PC-3 (cell line): ENCODE measurements at regions not wholly inside any gene's neighbourhood (a gene's known extent, or its start where the extent isn't known, plus 50 kb on each side); places are given as distances from the start of the nearest gene placed in this dataset.

Experiments used
- ATAC-seq: fragments of 200-7000 bp; cut with Tn5 transposase; 2 replicates; pipeline ENCODE4 v1.9.1; 2020; ENCODE audit warnings: mild to moderate bottlenecking, moderate library complexity
- BruUV-seq: library from RNA; stranded (reverse); fragments of 400-500 nt; replicated peaks from 2 replicates; lab custom pipeline; 2021; lab: Mats Ljungman, UMichigan
- CTCF ChIA-PET: fragments of 300-600 bp; sonication (Branson Sonifier 250); formaldehyde crosslinking; loops from one replicate; lab custom pipeline; 2022; ENCODE audit warnings: antibody characterized with exemption; lab: Charles Lee
- POLR2A ChIA-PET: fragments of 300-600 bp; sonication (Branson Sonifier 250); formaldehyde crosslinking; loops from one replicate; lab custom pipeline; 2022; ENCODE audit warnings: antibody characterized with exemption; ENCODE audit not compliant: unreplicated experiment; lab: Charles Lee
- DNase-seq: peaks from one replicate; pipeline ENCODE4 v3.0.0-alpha.2; 2015
- H2AFZ ChIP-seq: fragments of 300-600 bp; sonication (generic); 2 replicates; pipeline ENCODE4 v1.6.0; 2016; ENCODE audit warnings: antibody characterized with exemption, low read length
- H3F3A ChIP-seq: fragments of 300-600 bp; sonication (generic); one replicate; pipeline ENCODE4 v1.6.0; 2017; ENCODE audit warnings: antibody characterized with exemption, low read length, control low read depth, mild to moderate bottlenecking; ENCODE audit not compliant: unreplicated experiment
- H3K27ac ChIP-seq: fragments of 300-600 bp; sonication (generic); 2 replicates; pipeline ENCODE4 v1.5.1; 2016; ENCODE audit warnings: mild to moderate bottlenecking, low read length
- H3K27me3 ChIP-seq: fragments of 300-600 bp; sonication (generic); 2 replicates; pipeline ENCODE4 v1.6.1; 2016; ENCODE audit warnings: low read length, mixed read lengths
- H3K36me3 ChIP-seq: fragments of 300-600 bp; sonication (generic); 2 replicates; pipeline ENCODE4 v1.6.1; 2016; ENCODE audit warnings: low read depth, mixed run types, low read length, mixed read lengths
- H3K4me1 ChIP-seq: fragments of 300-600 bp; sonication (generic); 2 replicates; pipeline ENCODE4 v1.5.1; 2016; ENCODE audit warnings: low read length; ENCODE audit not compliant: insufficient read depth
- H3K4me2 ChIP-seq: fragments of 300-600 bp; sonication (generic); 2 replicates; pipeline ENCODE4 v1.6.0; 2016; ENCODE audit warnings: low read length
- H3K4me3 ChIP-seq: fragments of 300-600 bp; sonication (generic); 2 replicates; pipeline ENCODE4 v1.5.1; 2016; ENCODE audit warnings: mild to moderate bottlenecking, low read length, mixed read lengths
- H3K79me2 ChIP-seq: fragments of 300-600 bp; sonication (generic); 2 replicates; pipeline ENCODE4 v1.6.1; 2017; ENCODE audit warnings: low read length, mixed read lengths
- H3K9ac ChIP-seq: fragments of 300-600 bp; sonication (generic); 2 replicates; pipeline ENCODE4 v1.6.0; 2016; ENCODE audit warnings: mild to moderate bottlenecking, low read length
- H3K9me2 ChIP-seq: fragments of 300-600 bp; sonication (generic); replicated peaks from 2 replicates; pipeline ENCODE4 v1.6.1; 2016; ENCODE audit warnings: mixed run types, low read length, mixed read lengths
- H3K9me3 ChIP-seq: fragments of 300-600 bp; sonication (generic); 2 replicates; pipeline ENCODE4 v1.6.1; 2016; ENCODE audit warnings: low read length, mixed read lengths
- H4K20me1 ChIP-seq: fragments of 300-600 bp; sonication (generic); 2 replicates; pipeline ENCODE4 v1.6.1; 2016; ENCODE audit warnings: low read length, mixed read lengths
- CTCF ChIP-seq: fragments of 300-600 bp; sonication (generic); conservative IDR thresholded peaks from 2 replicates; pipeline ENCODE4 v1.5.1; 2017; ENCODE audit warnings: antibody characterized with exemption, low read depth, mild to moderate bottlenecking, low read length
- EZH2 ChIP-seq: fragments of 300-600 bp; sonication (generic); IDR thresholded peaks from one replicate; pipeline ENCODE4 v1.6.1; 2017; ENCODE audit warnings: antibody characterized with exemption, mild to moderate bottlenecking, low read length; ENCODE audit not compliant: unreplicated experiment
- EZH2phosphoT487 ChIP-seq: fragments of 300-600 bp; sonication (generic); IDR thresholded peaks from 2 replicates; pipeline ENCODE4 v1.6.1; 2018; ENCODE audit warnings: mild to moderate bottlenecking, antibody characterized with exemption, low read length, borderline replicate concordance
- intact Hi-C: fragments of 100-400 bp; cut with micrococcal nuclease; formaldehyde crosslinking; loops from 2 replicates; pipeline ENCODE4 v1.9.0; 2023

- H2AFZ ChIP-seq: no peak overlapping the region
- H3F3A ChIP-seq: no peaks in the 10 kb centered on the region
- no peak overlapping the region for H3K4me2 ChIP-seq
- H3K4me1 ChIP-seq: no peaks in the 10 kb centered on the region
- POLR2A ChIA-PET: no interaction called here
- DNase-seq: no peak
- H3K4me3 ChIP-seq: no peak overlapping the region
- H3K9me3 ChIP-seq: no peaks in the 10 kb centered on the region
- H3K36me3 ChIP-seq: no peaks in the 10 kb centered on the region
- H3K27me3 ChIP-seq: 0 out of 2 replicates have a peak, but pooled peaks cover 6% of the 10 kb centered on the region
- no peaks in the 10 kb centered on the region for H3K79me2 ChIP-seq
- H3K27ac ChIP-seq: no peak overlapping the region
- no peaks in the 10 kb centered on the region; the same call in 1 of the 2 replicates for H3K9me2 ChIP-seq
- no peak overlapping the region for H3K9ac ChIP-seq
- ATAC-seq: no peak
- intact Hi-C loops: no loop called here
- TF ChIP-seq EZH2phosphoT487 (no peak), EZH2 (no peak), CTCF (no peak)
- H4K20me1 ChIP-seq: no peaks in the 10 kb centered on the region
- no TSS peak for BruUV-seq
- CTCF ChIA-PET: no interaction called here
Observed at GRCh38 chr6:6392214-6393068, 72.0 kb upstream of the F13A1 start.

GRCh38 chr6:6393069-6393529 is 72.6 kb upstream of the F13A1 start:
- Histone ChIP-seq H3K27me3 (0 out of 2 replicates have a peak, but pooled peaks cover 6% of the 10 kb centered on the region), H3K4me1 (no peaks in the 10 kb centered on the region), H4K20me1 (no peaks in the 10 kb centered on the region), H2AFZ (no peak overlapping the region), H3K27ac (no peak overlapping the region), H3K9ac (no peak overlapping the region), H3F3A (no peaks in the 10 kb centered on the region), H3K79me2 (no peaks in the 10 kb centered on the region), H3K4me2 (no peak overlapping the region), H3K36me3 (no peaks in the 10 kb centered on the region), H3K9me3 (no peaks in the 10 kb centered on the region), H3K9me2 (no peaks in the 10 kb centered on the region; the same call in 1 of the 2 replicates), H3K4me3 (no peak overlapping the region)
- TF ChIP-seq EZH2: no peak
- ATAC-seq: no peak
- intact Hi-C loops: no loop called here
- BruUV-seq: no TSS peak
- DNase-seq: no peak
- ChIA-PET POLR2A (no interaction called here), CTCF (no interaction called here)

- POLR2A ChIA-PET: no interaction called here
- DNase-seq (no peak), ATAC-seq (no peak)
- Histone ChIP-seq H3F3A (no peaks in the 10 kb centered on the region), H4K20me1 (no peaks in the 10 kb centered on the region), H3K9me2 (no peaks in the 10 kb centered on the region), H3K9ac (no peak overlapping the region), H3K4me3 (no peak overlapping the region), H3K27ac (no peak overlapping the region), H3K79me2 (no peaks in the 10 kb centered on the region), H3K27me3 (0 out of 2 replicates have a peak, but pooled peaks cover 6% of the 10 kb centered on the region), H2AFZ (no peak overlapping the region), H3K9me3 (no peaks in the 10 kb centered on the region), H3K4me1 (no peaks in the 10 kb centered on the region), H3K4me2 (no peak overlapping the region), H3K36me3 (no peaks in the 10 kb centered on the region)
- no TSS peak for BruUV-seq
- CTCF ChIA-PET: no interaction called here
- TF ChIP-seq CTCF: no peak
- no peak for TF ChIP-seq EZH2
- no peak for TF ChIP-seq EZH2phosphoT487
- intact Hi-C loops: no loop called here
Observed at GRCh38 chr6:6395581-6396197, 75.2 kb upstream of the F13A1 start.
